RWPE1 (cell line): ENCODE measurements at regions not wholly inside any gene's neighbourhood (a gene's known extent, or its start where the extent isn't known, plus 50 kb on each side); places are given as distances from the start of the nearest gene placed in this dataset.

Source experiments
- CTCF ChIA-PET: fragments of 350-600 bp; sonication (Branson Sonifier 250); formaldehyde crosslinking; extraction: SDS; loops from one replicate; lab custom pipeline; 2021; lab: Yijun Ruan, JAX
- POLR2A ChIA-PET: fragments of 400-600 bp; formaldehyde crosslinking; extraction: SDS; loops from one replicate; lab custom pipeline; 2020; ENCODE audit warnings: antibody characterized with exemption; ENCODE audit not compliant: low non-redundant PET; lab: Yijun Ruan, JAX
- DNase-seq: peaks from one replicate; pipeline ENCODE4 v3.0.0; 2012; ENCODE audit warnings: low spot score
- H3K27ac ChIP-seq: fragments of 450-650 bp; 2 replicates; pipeline ENCODE4 v1.5.1; 2017
- CTCF ChIP-seq: fragments of 450-650 bp; conservative IDR thresholded peaks from 2 replicates; pipeline ENCODE4 v1.5.1; 2017; ENCODE audit warnings: low read depth, mild to moderate bottlenecking

DNA sequence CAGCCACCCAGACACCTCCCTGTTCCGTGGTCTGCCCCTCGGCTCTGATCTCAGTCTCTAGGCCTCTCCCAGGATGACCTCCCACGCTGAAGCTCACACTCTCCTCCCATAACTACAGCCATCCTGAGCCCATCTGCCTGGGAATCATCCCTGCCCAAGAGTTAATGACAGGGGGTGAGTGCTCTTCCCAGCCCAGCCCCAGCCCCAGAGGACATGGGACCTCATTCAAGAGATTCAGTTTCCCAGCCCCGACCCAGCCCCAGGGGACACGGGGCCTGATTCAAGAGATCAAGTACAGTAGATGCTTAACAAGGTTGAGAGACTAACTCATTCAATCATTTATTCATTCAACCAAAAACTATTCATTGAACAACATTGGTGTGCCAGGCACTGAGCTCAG, 272.0 kb downstream of the XXYLT1 start:
- POLR2A ChIA-PET, result no interaction called here
- H3K27ac ChIP-seq, result no peak overlapping the region
- TF ChIP-seq CTCF, result no peak
- no peak for DNase-seq
- CTCF ChIA-PET, result no interaction called here

GRCh38 chr3:194999491-194999890, 271.5 kb downstream of the XXYLT1 start:
- no peak overlapping the region for H3K27ac ChIP-seq
- no peak for DNase-seq
- TF ChIP-seq CTCF, result no peak
- POLR2A ChIA-PET, result no interaction called here
- CTCF ChIA-PET, result no interaction called here

DNA sequence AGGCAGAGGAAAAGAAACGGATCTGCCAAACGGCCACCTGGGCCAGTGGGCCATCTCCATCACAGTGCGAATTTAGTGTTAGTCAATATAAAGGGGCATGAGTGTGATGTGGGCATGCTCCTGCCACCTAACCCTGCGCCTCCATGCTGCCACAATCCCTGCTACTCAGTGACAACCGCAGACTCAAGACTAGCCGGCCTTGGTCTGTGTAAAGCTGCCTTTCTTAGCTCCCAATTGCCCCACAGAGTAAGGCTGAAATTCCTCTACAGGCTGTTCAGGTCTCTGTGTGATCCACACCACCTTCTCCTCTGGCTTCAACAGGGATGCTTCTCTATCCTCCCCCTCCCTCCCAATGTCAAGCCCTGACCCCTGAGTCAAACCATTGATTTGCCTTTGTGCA, 269.7 kb downstream of the XXYLT1 start:
- H3K27ac ChIP-seq, result no peak overlapping the region
- ChIA-PET CTCF (interaction anchor here (0.6 to 1.1 kb wide), 3 partner anchors 15 to 134 kb away, joined by 3 to 4 read pairs (median 3); no protein-coding TSS in a partner anchor), POLR2A (no interaction called here)
- no peak for DNase-seq
- TF ChIP-seq CTCF, result no peak

- ChIA-PET CTCF (interaction anchor here (0.6 to 1.1 kb wide), 3 partner anchors 16 to 261 kb away, joined by 3 to 4 read pairs (median 3); no protein-coding TSS in a partner anchor), POLR2A (interaction anchor here (0.5 kb wide), 1 partner anchor 29 kb away, joined by 4 read pairs; no protein-coding TSS in a partner anchor)
- TF ChIP-seq CTCF, result no peak; the same call in 1 of the 2 replicates
- no peak overlapping the region for H3K27ac ChIP-seq
- peak; percentile 77 for DNase-seq
Observed at GRCh38 chr3:195001961-195002861, 268.7 kb downstream of the XXYLT1 start.

- POLR2A ChIA-PET, result interaction anchor here (0.5 kb wide), 1 partner anchor 28 kb away, joined by 4 read pairs; no protein-coding TSS in a partner anchor
- no peak overlapping the region for H3K27ac ChIP-seq
- CTCF ChIA-PET, result interaction anchor here (0.6 kb wide), 1 partner anchor 267 kb away, joined by 4 read pairs; no protein-coding TSS in a partner anchor
- no peak for TF ChIP-seq CTCF
- DNase-seq, result no peak
Observed at GRCh38 chr3:195003006-195003892, 267.7 kb downstream of the XXYLT1 start.

DNA sequence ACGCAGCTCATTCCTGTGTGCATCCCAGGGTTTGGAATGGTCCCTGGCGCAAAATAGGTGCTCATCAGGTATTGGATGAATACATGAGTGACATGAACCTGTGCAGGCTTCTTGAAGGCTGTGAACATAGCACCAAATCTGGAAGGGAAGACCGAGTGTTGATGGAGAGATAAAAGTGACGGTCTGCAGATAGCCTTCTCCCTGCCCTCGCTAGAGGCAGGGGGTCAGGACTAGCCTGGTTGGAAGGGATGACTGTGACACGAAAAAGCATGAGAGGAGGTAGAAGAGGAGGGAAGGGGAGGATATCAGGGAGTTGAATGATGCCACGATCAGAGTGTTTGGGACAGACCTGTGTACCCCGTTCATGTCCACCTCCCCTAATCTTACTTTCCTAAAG, 267.1 kb downstream of the XXYLT1 start:
- POLR2A ChIA-PET, result no interaction called here
- no peak overlapping the region for H3K27ac ChIP-seq
- CTCF ChIA-PET, result no interaction called here
- no peak for DNase-seq
- TF ChIP-seq CTCF, result no peak
